HG02884 (cell line): ENCODE measurements at regions not wholly inside any gene's neighbourhood (a gene's known extent, or its start where the extent isn't known, plus 50 kb on each side); places are given as distances from the start of the nearest gene placed in this dataset.
"Not testable (repeated sequence)": the region's sequence is repeated elsewhere in the genome, so short reads cannot be mapped to it uniquely, and the experiment has no call there.

Experiments used
- ATAC-seq: cut with Tn5 transposase; IDR thresholded peaks from one replicate; pipeline ENCODE4 v1.9.1; 2021; ENCODE audit warnings: mild to moderate bottlenecking, moderate library complexity; ENCODE audit not compliant: unreplicated experiment

GRCh38 chr5:56665117-56665516, 150.2 kb upstream of the MAP3K1 start:
- ATAC-seq = not testable (repeated sequence)

- no peak for ATAC-seq
Observed at GRCh38 chr5:56664025-56664424, 151.3 kb upstream of the MAP3K1 start.

DNA sequence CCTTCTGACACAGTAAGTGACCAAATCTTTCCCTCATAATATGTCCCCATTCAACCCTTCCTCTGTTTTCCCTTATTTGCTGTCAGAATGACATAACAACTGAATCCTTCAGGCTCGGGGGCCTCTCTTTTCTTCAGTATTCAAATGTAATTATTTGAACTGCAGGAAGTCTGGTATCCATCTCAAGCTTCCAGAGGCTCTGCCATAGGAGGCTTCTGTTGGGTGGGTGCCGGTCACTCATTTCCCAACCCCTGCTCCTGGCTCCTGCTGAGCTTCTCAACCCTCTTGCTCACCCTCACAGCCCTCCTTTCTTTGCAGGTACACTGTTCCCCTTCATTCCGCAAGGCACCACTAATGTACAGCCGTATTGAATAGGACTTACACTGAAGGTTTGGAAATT, 151.8 kb upstream of the MAP3K1 start:
- no peak for ATAC-seq

DNA sequence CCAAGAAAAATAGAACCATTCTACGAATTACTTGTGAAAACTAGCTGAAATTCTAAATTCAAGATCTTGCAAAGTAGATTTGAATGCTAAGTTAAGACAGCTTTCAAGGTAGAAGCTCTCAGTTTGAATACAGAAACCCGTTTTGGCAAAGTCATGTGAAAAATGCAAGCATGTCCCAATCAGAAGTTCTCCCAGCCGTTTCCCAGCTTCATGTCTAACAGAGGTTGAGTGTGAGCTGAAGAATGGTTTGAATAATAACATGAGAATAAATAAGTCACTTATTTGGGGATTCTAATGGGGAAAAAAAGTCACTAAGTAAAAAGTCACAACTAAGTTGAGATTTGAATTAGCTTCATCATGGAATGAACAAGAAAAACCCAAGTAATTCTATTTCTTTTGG, 152.5 kb upstream of the MAP3K1 start:
- no peak for ATAC-seq

GRCh38 chr5:56659971-56660370, 155.4 kb upstream of the MAP3K1 start:
- no peak for ATAC-seq

DNA sequence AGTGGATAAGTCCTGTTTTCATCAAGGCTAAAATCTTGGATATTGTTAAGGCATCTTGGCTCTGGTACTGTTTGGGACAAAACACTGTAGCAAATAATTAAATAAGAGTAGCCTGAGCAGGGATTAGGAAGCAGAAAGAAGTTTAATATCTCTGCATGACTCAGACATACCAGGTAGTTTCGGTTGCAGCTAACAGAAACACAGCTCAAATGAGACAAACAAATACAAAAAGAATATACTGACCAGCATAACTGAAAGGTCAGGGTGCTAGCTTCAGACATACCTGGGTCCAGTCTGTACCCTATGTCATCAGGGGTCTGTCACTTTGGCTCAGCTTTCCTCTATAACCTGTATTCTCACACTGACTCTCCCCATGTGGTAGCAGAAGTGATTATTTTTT, 156.4 kb upstream of the MAP3K1 start:
- ATAC-seq = no peak

GRCh38 chr5:56656846-56657726, 158.3 kb upstream of the MAP3K1 start:
- no peak for ATAC-seq

GRCh38 chr5:56651893-56652292, 163.5 kb upstream of the MAP3K1 start:
- no peak for ATAC-seq

DNA sequence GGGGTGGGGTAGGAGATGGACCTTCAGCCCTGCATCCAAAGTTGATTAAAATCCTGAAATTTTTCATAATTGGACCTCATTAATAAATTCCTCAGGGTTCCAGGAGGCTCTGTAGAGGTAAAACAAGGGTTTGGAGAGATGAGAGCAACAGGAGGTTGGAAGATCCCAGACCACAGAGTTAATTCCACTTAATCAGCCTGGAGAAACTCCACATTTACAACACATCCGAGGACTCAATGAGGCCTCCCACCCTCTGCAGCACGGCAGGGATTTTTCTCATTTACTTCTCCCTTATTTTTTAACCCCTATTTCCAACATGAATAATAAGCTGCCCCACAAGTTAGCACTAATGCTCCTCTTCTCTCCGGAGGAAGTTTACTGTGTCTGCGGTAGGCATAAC, 165.0 kb upstream of the MAP3K1 start:
- ATAC-seq = no peak

- no peak for ATAC-seq
Observed at GRCh38 chr5:56649569-56649968, 165.8 kb upstream of the MAP3K1 start.

- no peak for ATAC-seq
Observed at GRCh38 chr5:56648460-56649034, 166.8 kb upstream of the MAP3K1 start.

GRCh38 chr5:56647099-56647850, 168.1 kb upstream of the MAP3K1 start:
- no peak for ATAC-seq

GRCh38 chr5:56641635-56642260, 173.6 kb upstream of the MAP3K1 start:
- no peak for ATAC-seq

- ATAC-seq = peak; percentile 57
Observed at GRCh38 chr5:56640763-56641406, 174.5 kb upstream of the MAP3K1 start.

DNA sequence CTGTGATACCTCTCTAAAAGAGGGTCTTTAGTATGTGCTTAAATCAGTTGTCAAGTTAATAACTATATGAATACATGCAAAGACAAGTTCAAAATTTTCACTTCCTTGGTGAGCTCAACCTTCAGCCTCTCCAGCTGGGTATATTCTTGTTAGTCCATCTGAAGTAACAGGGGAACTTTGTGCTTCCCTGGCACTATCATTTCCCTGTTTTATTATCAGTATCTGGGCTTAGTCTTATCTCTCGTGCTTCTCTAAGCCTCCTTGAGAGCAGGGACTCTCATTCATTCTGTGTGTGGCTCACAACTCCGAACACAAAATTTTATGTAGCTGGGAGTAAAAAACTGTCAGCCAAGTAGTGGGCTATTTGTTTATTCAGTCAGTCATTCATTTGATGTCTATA, 175.9 kb upstream of the MAP3K1 start:
- no peak for ATAC-seq

- no peak for ATAC-seq
Observed at GRCh38 chr5:56638768-56639238, 176.5 kb upstream of the MAP3K1 start.

DNA sequence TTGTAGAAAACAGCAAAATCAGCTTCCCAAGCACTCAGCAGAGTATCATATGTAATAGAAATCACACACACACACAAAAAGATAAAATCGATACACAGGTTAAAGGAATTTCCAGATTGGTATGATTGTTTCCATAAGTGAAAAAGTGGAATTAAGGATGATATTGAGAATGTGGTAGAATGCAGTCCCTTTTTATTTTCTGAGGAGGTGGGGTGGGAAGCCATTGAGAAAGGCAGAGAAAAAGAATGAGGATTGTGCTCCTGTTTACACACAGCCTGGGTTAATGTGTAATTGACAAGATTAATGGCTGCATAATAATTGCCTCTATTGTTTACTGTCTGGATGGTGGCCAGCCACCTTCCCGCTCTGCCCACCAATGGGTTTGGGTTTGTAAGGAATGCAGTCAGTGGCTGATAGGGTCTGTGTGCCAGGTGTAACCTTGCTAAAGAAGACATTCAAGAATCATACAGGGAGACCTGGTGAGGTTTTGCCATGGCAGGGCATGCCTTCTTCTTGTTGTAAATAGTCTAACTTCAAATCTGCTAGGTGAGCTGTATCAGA, 177.2 kb upstream of the MAP3K1 start:
- ATAC-seq = no peak

DNA sequence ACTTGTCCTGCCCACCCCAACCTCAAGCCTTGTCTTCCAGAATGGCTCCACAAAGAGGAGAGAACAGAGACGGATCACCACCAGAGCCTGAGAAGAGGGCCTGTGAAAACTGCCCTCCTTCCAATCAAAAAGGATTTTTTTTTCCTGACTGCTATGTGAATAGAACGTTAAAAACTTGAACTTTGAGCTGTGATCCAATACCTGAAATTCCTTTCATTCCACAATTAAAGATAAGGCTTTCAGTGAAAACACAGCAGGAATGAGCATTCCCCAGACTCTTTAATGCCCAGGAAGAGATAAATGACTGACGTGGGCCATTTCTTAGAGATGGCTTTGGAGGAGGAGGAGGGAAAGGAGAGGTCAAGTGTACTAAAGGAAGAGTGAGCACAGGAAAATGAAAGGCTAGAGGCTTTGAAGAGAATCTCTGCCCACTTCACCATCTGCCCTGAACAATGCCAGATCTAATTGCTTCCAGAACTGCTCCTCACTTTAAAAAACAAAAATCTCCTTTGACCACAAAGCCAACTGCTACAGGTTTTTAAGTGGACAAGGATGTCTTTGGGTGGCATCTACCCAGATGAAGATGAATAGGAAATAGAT, 177.9 kb upstream of the MAP3K1 start:
- ATAC-seq = no peak

DNA sequence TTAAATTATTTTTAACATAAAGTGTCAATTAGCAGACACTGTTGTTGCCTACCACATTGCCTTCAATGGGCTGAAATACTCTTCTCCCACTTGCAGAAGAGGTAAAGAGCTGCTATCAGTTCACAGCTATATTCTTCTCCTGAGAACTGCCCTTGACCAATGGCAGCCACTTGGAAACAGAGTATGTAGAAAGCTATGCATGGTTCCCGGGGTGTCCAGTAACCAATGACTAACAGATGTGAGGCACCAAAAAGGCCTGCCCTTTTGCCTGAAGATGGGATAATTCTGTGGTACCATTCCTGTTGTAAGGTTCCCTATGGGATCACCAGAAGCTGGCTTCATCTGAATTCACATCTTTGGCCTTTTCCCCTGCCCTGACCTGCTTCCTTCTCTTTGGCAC, 181.4 kb upstream of the MAP3K1 start:
- no peak for ATAC-seq

DNA sequence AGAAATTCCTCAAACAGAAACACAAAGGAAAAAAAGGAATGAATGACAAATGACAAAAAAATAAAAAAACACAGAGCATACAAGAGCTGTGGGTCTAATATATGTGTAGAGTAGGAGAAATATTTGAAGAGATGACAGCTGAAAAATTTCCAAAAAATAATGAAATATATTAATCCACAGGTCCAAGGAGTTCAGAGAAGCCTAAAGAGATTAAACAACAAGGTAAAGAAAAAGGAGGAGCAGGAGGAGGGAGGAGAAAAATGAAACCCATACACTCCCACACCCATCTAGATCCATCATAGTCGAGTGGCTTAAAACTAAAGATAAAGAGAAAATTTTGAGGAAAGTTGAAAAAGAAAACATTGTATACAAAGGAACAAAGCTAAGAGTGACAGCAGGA, 182.4 kb upstream of the MAP3K1 start:
- no peak for ATAC-seq
